ENCODE measurements at regions not wholly inside any gene's neighbourhood (a gene's known extent, or its start where the extent isn't known, plus 50 kb on each side); places are given as distances from the start of the nearest gene placed in this dataset.
A peak's percentile ranks its signal among the peaks of the same experiment; 100 is the strongest.

- DNase-seq: no peak
- Histone ChIP-seq H3K36me3 (no peaks in the 10 kb centered on the region), H3K9me3 (replicated peaks) (no peaks in the 10 kb centered on the region), H3K4me3 (no peak overlapping the region), H3K4me1 (no peaks in the 10 kb centered on the region), H3K27me3 (ENCODE audit: low read depth) (peaks cover 11% of the 10 kb centered on the region), H3K27ac (replicated peaks) (no peak overlapping the region)
- TF ChIP-seq CTCF (IDR thresholded peaks at IDR 0.05; ENCODE audit: borderline replicate concordance): no peak
- intact Hi-C loops (cut with micrococcal nuclease): no loop called here
Measured at GRCh38 chr2:173623438-173624319, 269.0 kb downstream of the CDCA7 start.

DNA sequence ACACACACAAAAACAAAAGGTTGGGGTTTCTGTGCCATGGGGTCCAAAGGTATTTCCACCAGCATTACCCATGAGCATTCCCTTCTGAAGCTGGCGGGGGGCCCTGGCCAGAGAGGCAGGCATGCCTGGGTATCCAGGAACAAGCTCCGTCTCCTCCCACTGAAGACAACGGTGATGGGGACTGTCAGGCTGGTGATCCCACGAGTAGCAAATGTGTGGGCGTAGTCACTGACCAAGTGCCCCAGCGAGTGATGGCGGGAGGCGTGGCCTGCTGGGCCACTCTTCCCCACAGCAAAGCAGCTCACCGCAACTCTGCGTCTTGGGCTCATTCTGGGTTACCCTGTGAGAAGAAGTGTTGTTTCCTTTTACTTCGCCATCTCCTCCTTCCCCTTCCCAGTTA lies 270.6 kb downstream of the CDCA7 start:
- no peak for TF ChIP-seq CTCF (IDR thresholded peaks at IDR 0.05; ENCODE audit: borderline replicate concordance)
- DNase-seq: no peak
- peaks cover 14% of the 10 kb centered on the region for H3K27me3 ChIP-seq (ENCODE audit: low read depth)
- no peaks in the 10 kb centered on the region for H3K9me3 ChIP-seq (replicated peaks)
- H3K36me3 ChIP-seq: no peaks in the 10 kb centered on the region
- intact Hi-C loops (cut with micrococcal nuclease): no loop called here
- no peak overlapping the region for H3K4me3 ChIP-seq
- no peak overlapping the region for H3K27ac ChIP-seq (replicated peaks)
- no peaks in the 10 kb centered on the region for H3K4me1 ChIP-seq

- intact Hi-C loops (cut with micrococcal nuclease): no loop called here
Measured at GRCh38 chr2:173629076-173629475, 274.4 kb downstream of the CDCA7 start.

GRCh38 chr2:173630425-173631126 lies 275.9 kb downstream of the CDCA7 start:
- TF ChIP-seq CTCF (IDR thresholded peaks at IDR 0.05; ENCODE audit: borderline replicate concordance): no peak
- Histone ChIP-seq H3K27me3 (ENCODE audit: low read depth) (peaks cover 24% of the 10 kb centered on the region), H3K9me3 (replicated peaks) (peaks cover 10% of the 10 kb centered on the region), H3K36me3 (no peaks in the 10 kb centered on the region), H3K4me3 (no peak overlapping the region), H3K4me1 (no peaks in the 10 kb centered on the region), H3K27ac (replicated peaks) (peak overlapping the region; percentile 68)
- intact Hi-C loops (cut with micrococcal nuclease): no loop called here
- DNase-seq: no peak

More at GRCh38 chr2:173629076-173629475, 274.4 kb downstream of the CDCA7 start:
- no peak for TF ChIP-seq CTCF (IDR thresholded peaks at IDR 0.05; ENCODE audit: borderline replicate concordance)
- Histone ChIP-seq H3K27me3 (ENCODE audit: low read depth) (peaks cover 24% of the 10 kb centered on the region), H3K36me3 (no peaks in the 10 kb centered on the region), H3K4me1 (no peaks in the 10 kb centered on the region), H3K9me3 (replicated peaks) (no peaks in the 10 kb centered on the region), H3K4me3 (no peak overlapping the region), H3K27ac (replicated peaks) (no peak overlapping the region)
- no peak for DNase-seq

DNA sequence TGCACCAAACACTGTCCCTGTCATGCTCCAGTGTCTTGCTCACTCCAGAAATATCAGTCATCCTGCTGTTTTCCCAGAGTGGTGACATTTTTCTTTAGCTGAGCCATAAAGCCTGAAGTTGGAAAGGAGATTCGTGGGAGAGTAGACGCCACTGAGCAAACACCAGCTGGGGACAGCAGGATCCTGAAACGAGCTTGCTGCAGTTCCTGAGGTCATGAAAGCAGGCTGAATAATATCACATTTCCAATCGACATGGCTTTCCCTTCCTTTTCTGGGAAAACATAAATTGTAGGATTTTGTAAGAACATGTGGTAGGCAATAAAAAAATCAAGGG lies 276.4 kb downstream of the CDCA7 start:
- H3K4me3 ChIP-seq: no peak overlapping the region
- H3K9me3 ChIP-seq (replicated peaks): peaks cover 10% of the 10 kb centered on the region
- no peaks in the 10 kb centered on the region for H3K36me3 ChIP-seq
- DNase-seq: peak; percentile 20
- H3K27ac ChIP-seq (replicated peaks): peak overlapping the region; percentile 68
- intact Hi-C loops (cut with micrococcal nuclease): no loop called here
- H3K27me3 ChIP-seq (ENCODE audit: low read depth): peaks cover 24% of the 10 kb centered on the region
- no peaks in the 10 kb centered on the region for H3K4me1 ChIP-seq
- TF ChIP-seq CTCF (IDR thresholded peaks at IDR 0.05; ENCODE audit: borderline replicate concordance): no peak
